ENCODE measurements at regions not wholly inside any gene's neighbourhood (a gene's known extent, or its start where the extent isn't known, plus 50 kb on each side); places are given as distances from the start of the nearest gene placed in this dataset.

GRCh38 chrX:42129022-42129940 is 205.9 kb upstream of the CASK start:
- no peak for TF ChIP-seq EZH2phosphoT487 (IDR thresholded peaks at IDR 0.05; ENCODE audit: insufficient read depth, low read depth)
- TF ChIP-seq EZH2 (IDR thresholded peaks at IDR 0.05; ENCODE audit: insufficient read depth, poor library complexity, severe bottlenecking) = no peak

Measured in GM23248 (cell line).